SK-N-MC (cell line): ENCODE measurements at regions not wholly inside any gene's neighbourhood (a gene's known extent, or its start where the extent isn't known, plus 50 kb on each side); places are given as distances from the start of the nearest gene placed in this dataset.

Experiments
- EZH2 ChIP-seq: fragments of 200-600 bp; sonication (generic); IDR thresholded peaks from one replicate; pipeline ENCODE4 v1.6.1; 2017; ENCODE audit warnings: antibody characterized with exemption
- POLR2AphosphoS5 ChIP-seq: IDR thresholded peaks from 2 replicates; pipeline ENCODE4 v1.6.1; 2012; ENCODE audit warnings: mild to moderate bottlenecking, low read depth, low read length, borderline replicate concordance

- no peak for TF ChIP-seq POLR2AphosphoS5
- TF ChIP-seq EZH2: no peak
These were observed 50.9 kb upstream of the INSM2 start for GRCh38 chr14:35482994-35483515.
